ENCODE measurements at regions not wholly inside any gene's neighbourhood (a gene's known extent, or its start where the extent isn't known, plus 50 kb on each side); places are given as distances from the start of the nearest gene placed in this dataset.
"Not testable (repeated sequence)": the region's sequence is repeated elsewhere in the genome, so short reads cannot be mapped to it uniquely, and the experiment has no call there.

- TF ChIP-seq CTCF (IDR thresholded peaks at IDR 0.05; ENCODE audit: insufficient read depth, low read depth, low read length); EZH2 (IDR thresholded peaks at IDR 0.05; ENCODE audit: insufficient read depth, low read length): not testable (repeated sequence)
These were observed 455.3 kb downstream of the TMEM121 start for GRCh38 chr14:105981517-105982302.
